IMR-90 (cell line): ENCODE measurements at regions not wholly inside any gene's neighbourhood (a gene's known extent, or its start where the extent isn't known, plus 50 kb on each side); places are given as distances from the start of the nearest gene placed in this dataset.

Experiments used
- ATAC-seq: fragments of 200-7000 bp; cut with Tn5 transposase; 2 replicates; pipeline ENCODE4 v1.9.1; 2020; ENCODE audit warnings: low read depth, mild to moderate bottlenecking, moderate library complexity
- BruUV-seq: library from RNA; stranded (reverse); fragments of 400-500 nt; replicated peaks from 2 replicates; lab custom pipeline; 2021; lab: Mats Ljungman, UMichigan
- CTCF ChIA-PET: fragments of 300-600 bp; formaldehyde crosslinking; extraction: SDS; loops from one replicate; lab custom pipeline; 2021; ENCODE audit warnings: antibody characterized with exemption; lab: Yijun Ruan, JAX
- POLR2A ChIA-PET: fragments of 300-600 bp; sonication (Branson Sonifier 250); formaldehyde crosslinking; loops from one replicate; lab custom pipeline; 2022; ENCODE audit warnings: antibody characterized with exemption; ENCODE audit not compliant: unreplicated experiment; lab: Charles Lee
- DNase-seq: peaks from one replicate; pipeline ENCODE4 v3.0.0; 2013
- H2AFZ ChIP-seq: replicated peaks from 2 replicates; pipeline ENCODE3; 2013; ENCODE audit warnings: low read length, mild to moderate bottlenecking; ENCODE audit not compliant: poor library complexity
- H2AK5ac ChIP-seq: 2 replicates; pipeline ENCODE4 v1.6.1; 2013; ENCODE audit warnings: low read depth, low read length, inconsistent platforms
- H2AK9ac ChIP-seq: replicated peaks from 2 replicates; pipeline ENCODE3; 2013; ENCODE audit warnings: mild to moderate bottlenecking, low read depth, low read length, moderate library complexity; ENCODE audit not compliant: poor library complexity
- H2BK120ac ChIP-seq: 2 replicates; pipeline ENCODE4 v1.6.1; 2013; ENCODE audit warnings: low read depth, low read length, inconsistent platforms
- H2BK15ac ChIP-seq: 3 replicates; pipeline ENCODE4 v1.6.1; 2013; ENCODE audit warnings: low read depth, low read length, inconsistent platforms
- H2BK20ac ChIP-seq: 2 replicates; pipeline ENCODE4 v1.6.1; 2013; ENCODE audit warnings: low read depth, mild to moderate bottlenecking, inconsistent platforms, low read length, moderate library complexity
- H2BK5ac ChIP-seq: 2 replicates; pipeline ENCODE4 v1.6.1; 2013; ENCODE audit warnings: mild to moderate bottlenecking, low read depth, low read length, inconsistent platforms; ENCODE audit not compliant: poor library complexity, severe bottlenecking
- H3K14ac ChIP-seq: replicated peaks from 2 replicates; pipeline ENCODE4 v1.6.1; 2013; ENCODE audit warnings: low read depth, low read length, inconsistent platforms
- H3K18ac ChIP-seq: 2 replicates; pipeline ENCODE4 v1.6.1; 2013; ENCODE audit warnings: low read depth, low read length, control low read depth
- H3K23ac ChIP-seq: 2 replicates; pipeline ENCODE4 v1.6.1; 2013; ENCODE audit warnings: low read depth, low read length, inconsistent platforms
- H3K27ac ChIP-seq: 2 replicates; pipeline ENCODE4 v1.5.1; 2013; ENCODE audit warnings: mild to moderate bottlenecking, control low read depth, low read length; ENCODE audit not compliant: insufficient read depth
- H3K27me3 ChIP-seq: 2 replicates; pipeline ENCODE4 v1.6.1; 2013; ENCODE audit warnings: low read length; ENCODE audit not compliant: control insufficient read depth, insufficient read depth
- H3K36me3 ChIP-seq: 2 replicates; pipeline ENCODE4 v1.6.1; 2013; ENCODE audit warnings: low read length, mixed read lengths; ENCODE audit not compliant: control insufficient read depth, insufficient read depth
- H3K4ac ChIP-seq: 2 replicates; pipeline ENCODE4 v1.6.1; 2013; ENCODE audit warnings: low read depth, low read length, inconsistent platforms
- H3K4me1 ChIP-seq: 2 replicates; pipeline ENCODE4 v1.6.1; 2013; ENCODE audit warnings: low read length, mixed read lengths; ENCODE audit not compliant: control insufficient read depth, insufficient read depth
- H3K4me2 ChIP-seq: 2 replicates; pipeline ENCODE4 v1.6.1; 2013; ENCODE audit warnings: low read depth, mild to moderate bottlenecking, control low read depth, low read length, moderate library complexity
- H3K4me3 ChIP-seq: 2 replicates; pipeline ENCODE4 v1.5.1; 2013; ENCODE audit warnings: low read depth, mild to moderate bottlenecking, control low read depth, low read length, moderate library complexity; ENCODE audit not compliant: insufficient read depth
- H3K56ac ChIP-seq: 2 replicates; pipeline ENCODE4 v1.6.1; 2013; ENCODE audit warnings: low read length, inconsistent platforms; ENCODE audit not compliant: insufficient read depth; ENCODE audit errors: extremely low read depth
- H3K79me1 ChIP-seq, 2 experiments: 2 replicates each; pipeline ENCODE4 v1.6.1; 2013; ENCODE audit warnings: low read length in 2 of 2, inconsistent platforms in 1 of 2, low read depth in 1 of 2
- H3K9ac ChIP-seq: 2 replicates; pipeline ENCODE4 v1.6.1; 2013; ENCODE audit warnings: low read depth, low read length, control low read depth
- H3K9me1 ChIP-seq: 2 replicates; pipeline ENCODE4 v1.6.1; 2013; ENCODE audit warnings: low read length, inconsistent platforms; ENCODE audit not compliant: insufficient read depth
- H3K9me3 ChIP-seq: 2 replicates; pipeline ENCODE4 v1.6.1; 2013; ENCODE audit warnings: low read length; ENCODE audit not compliant: control insufficient read depth, insufficient read depth
- H4K20me1 ChIP-seq: 2 replicates; pipeline ENCODE4 v1.6.1; 2013; ENCODE audit warnings: low read length, inconsistent platforms; ENCODE audit not compliant: insufficient read depth
- H4K5ac ChIP-seq: 2 replicates; pipeline ENCODE4 v1.6.1; 2013; ENCODE audit warnings: mild to moderate bottlenecking, low read depth, low read length, control low read depth
- H4K8ac ChIP-seq, 2 experiments: 2 replicates each; pipeline ENCODE4 v1.6.1; 2013; ENCODE audit warnings: low read depth in 2 of 2, low read length in 2 of 2, control low read depth in 1 of 2, inconsistent platforms in 1 of 2
- H4K91ac ChIP-seq: 2 replicates; pipeline ENCODE4 v1.6.1; 2013; ENCODE audit warnings: low read depth, low read length, inconsistent platforms; ENCODE audit not compliant: insufficient read depth
- BHLHE40 ChIP-seq: fragments of 150-350 bp; IDR thresholded peaks from 2 replicates; pipeline ENCODE4 v1.6.1; 2016; ENCODE audit warnings: mild to moderate bottlenecking, low read depth, low read length
- CEBPB ChIP-seq: IDR thresholded peaks from 2 replicates; pipeline ENCODE4 v1.6.1; 2012; ENCODE audit warnings: low read depth, low read length, improper control_type of control experiment
- CHD1 ChIP-seq: IDR thresholded peaks from 2 replicates; pipeline ENCODE4 v1.6.1; 2012; ENCODE audit warnings: low read depth, low read length, improper control_type of control experiment
- FOS ChIP-seq: fragments of 150-350 bp; IDR thresholded peaks from 2 replicates; pipeline ENCODE4 v1.6.1; 2016; ENCODE audit warnings: low read depth, low read length
- MAFK ChIP-seq: IDR thresholded peaks from 2 replicates; pipeline ENCODE4 v1.6.1; 2012; ENCODE audit warnings: low read depth, low read length, improper control_type of control experiment
- MAZ ChIP-seq: IDR thresholded peaks from 2 replicates; pipeline ENCODE4 v1.6.1; 2012; ENCODE audit warnings: low read depth, mild to moderate bottlenecking, low read length, improper control_type of control experiment, moderate library complexity, borderline replicate concordance
- MXI1 ChIP-seq: IDR thresholded peaks from 2 replicates; pipeline ENCODE4 v1.6.1; 2012; ENCODE audit warnings: low read depth, mild to moderate bottlenecking, low read length, moderate library complexity, borderline replicate concordance
- NFE2L2 ChIP-seq: fragments of 150-350 bp; IDR thresholded peaks from 2 replicates; pipeline ENCODE4 v1.6.1; 2016; ENCODE audit warnings: low read depth, mild to moderate bottlenecking, low read length
- POLR2A ChIP-seq: IDR thresholded peaks from 2 replicates; pipeline ENCODE4 v1.6.1; 2012; ENCODE audit warnings: mild to moderate bottlenecking, low read depth, low read length
- RAD21 ChIP-seq: IDR thresholded peaks from 2 replicates; pipeline ENCODE4 v1.6.1; 2012; ENCODE audit warnings: low read length, improper control_type of control experiment
- RCOR1 ChIP-seq: IDR thresholded peaks from 2 replicates; pipeline ENCODE4 v1.6.1; 2012; ENCODE audit warnings: mild to moderate bottlenecking, low read length, improper control_type of control experiment; ENCODE audit not compliant: insufficient replicate concordance
- RFX5 ChIP-seq: IDR thresholded peaks from 2 replicates; pipeline ENCODE4 v1.8.0; 2012; ENCODE audit warnings: low read depth, mild to moderate bottlenecking, low read length, moderate library complexity
- SMC3 ChIP-seq: fragments of 150-350 bp; IDR thresholded peaks from 2 replicates; pipeline ENCODE4 v1.6.1; 2016; ENCODE audit warnings: low read depth, mild to moderate bottlenecking, antibody characterized with exemption, low read length, moderate library complexity
- USF2 ChIP-seq: fragments of 150-350 bp; IDR thresholded peaks from 2 replicates; pipeline ENCODE4 v1.6.1; 2017; ENCODE audit warnings: mild to moderate bottlenecking, antibody characterized with exemption, low read length, low read depth
- dilution Hi-C: fragments of 300-500 bp; cut with HindIII; formaldehyde crosslinking; loops from one replicate; pipeline ENCODE4 v1.14.3; 2018; ENCODE audit warnings: low sequenced_read_pairs; ENCODE audit not compliant: unreplicated experiment
- in situ Hi-C: fragments of 300-500 bp; cut with MboI; formaldehyde crosslinking; loops from 3 replicates; pipeline ENCODE4 v1.14.3; 2019; ENCODE audit warnings: low sequenced_read_pairs, inconsistent platforms, mixed read lengths
- intact Hi-C: fragments of 100-400 bp; cut with micrococcal nuclease; formaldehyde crosslinking; loops from 2 replicates; pipeline ENCODE4 v1.10.0; 2022
- TF ChIP-seq, protein P1 (sequence below): fragments of 150-350 bp; IDR thresholded peaks from 2 replicates; pipeline ENCODE4 v1.6.1; 2016; ENCODE audit warnings: low read depth, mild to moderate bottlenecking, low read length, moderate library complexity, borderline replicate concordance
- TF ChIP-seq, protein P2 (sequence below): conservative IDR thresholded peaks from 2 replicates; pipeline ENCODE4 v1.5.1; 2012; ENCODE audit warnings: mild to moderate bottlenecking, low read depth, low read length, improper control_type of control experiment

GRCh38 chr1:34426325-34426896 is 249.7 kb downstream of the C1orf94 start:
- Histone ChIP-seq H4K91ac (no peak overlapping the region), H3K9ac (no peak overlapping the region), H3K27me3 (no peaks in the 10 kb centered on the region), H3K9me3 (peaks cover 40% of the 10 kb centered on the region), H2BK5ac (no peak overlapping the region), H3K36me3 (no peaks in the 10 kb centered on the region), H2AFZ (no peak overlapping the region), H2BK15ac (no peak overlapping the region), H2AK9ac (no peak overlapping the region), H4K20me1 (no peaks in the 10 kb centered on the region), H4K8ac (no peak overlapping the region), H3K18ac (no peak overlapping the region), H3K4me1 (no peaks in the 10 kb centered on the region), H3K79me1 (no peaks in the 10 kb centered on the region), H3K9me1 (no peaks in the 10 kb centered on the region), H3K27ac (no peak overlapping the region), H2BK120ac (no peak overlapping the region), H3K14ac (no peak overlapping the region), H3K4ac (no peak overlapping the region), H3K56ac (no peak overlapping the region), H2AK5ac (no peak overlapping the region), H4K5ac (no peak overlapping the region), H3K23ac (no peak overlapping the region), H2BK20ac (no peak overlapping the region), H3K4me3 (no peak overlapping the region), H3K4me2 (no peak overlapping the region)
- POLR2A ChIA-PET: no interaction called here
- CTCF ChIA-PET: no interaction called here
- TF ChIP-seq CEBPB (no peak), MAZ (no peak), RAD21 (no peak), MXI1 (no peak), RFX5 (no peak), POLR2A (no peak), FOS (no peak), CHD1 (no peak), MAFK (no peak), NFE2L2 (no peak), BHLHE40 (no peak), SMC3 (no peak), USF2 (no peak), RCOR1 (no peak)
- TF ChIP-seq, protein P1, sequence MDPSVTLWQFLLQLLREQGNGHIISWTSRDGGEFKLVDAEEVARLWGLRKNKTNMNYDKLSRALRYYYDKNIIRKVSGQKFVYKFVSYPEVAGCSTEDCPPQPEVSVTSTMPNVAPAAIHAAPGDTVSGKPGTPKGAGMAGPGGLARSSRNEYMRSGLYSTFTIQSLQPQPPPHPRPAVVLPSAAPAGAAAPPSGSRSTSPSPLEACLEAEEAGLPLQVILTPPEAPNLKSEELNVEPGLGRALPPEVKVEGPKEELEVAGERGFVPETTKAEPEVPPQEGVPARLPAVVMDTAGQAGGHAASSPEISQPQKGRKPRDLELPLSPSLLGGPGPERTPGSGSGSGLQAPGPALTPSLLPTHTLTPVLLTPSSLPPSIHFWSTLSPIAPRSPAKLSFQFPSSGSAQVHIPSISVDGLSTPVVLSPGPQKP: no peak
- TF ChIP-seq, protein P2, sequence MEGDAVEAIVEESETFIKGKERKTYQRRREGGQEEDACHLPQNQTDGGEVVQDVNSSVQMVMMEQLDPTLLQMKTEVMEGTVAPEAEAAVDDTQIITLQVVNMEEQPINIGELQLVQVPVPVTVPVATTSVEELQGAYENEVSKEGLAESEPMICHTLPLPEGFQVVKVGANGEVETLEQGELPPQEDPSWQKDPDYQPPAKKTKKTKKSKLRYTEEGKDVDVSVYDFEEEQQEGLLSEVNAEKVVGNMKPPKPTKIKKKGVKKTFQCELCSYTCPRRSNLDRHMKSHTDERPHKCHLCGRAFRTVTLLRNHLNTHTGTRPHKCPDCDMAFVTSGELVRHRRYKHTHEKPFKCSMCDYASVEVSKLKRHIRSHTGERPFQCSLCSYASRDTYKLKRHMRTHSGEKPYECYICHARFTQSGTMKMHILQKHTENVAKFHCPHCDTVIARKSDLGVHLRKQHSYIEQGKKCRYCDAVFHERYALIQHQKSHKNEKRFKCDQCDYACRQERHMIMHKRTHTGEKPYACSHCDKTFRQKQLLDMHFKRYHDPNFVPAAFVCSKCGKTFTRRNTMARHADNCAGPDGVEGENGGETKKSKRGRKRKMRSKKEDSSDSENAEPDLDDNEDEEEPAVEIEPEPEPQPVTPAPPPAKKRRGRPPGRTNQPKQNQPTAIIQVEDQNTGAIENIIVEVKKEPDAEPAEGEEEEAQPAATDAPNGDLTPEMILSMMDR: no peak
- no TSS peak for BruUV-seq
- DNase-seq (no peak), ATAC-seq (no peak)
- dilution Hi-C loops: no loop called here
- intact Hi-C loops: no loop called here
- in situ Hi-C loops: no loop called here
